ENCODE measurements at regions not wholly inside any gene's neighbourhood (a gene's known extent, or its start where the extent isn't known, plus 50 kb on each side); places are given as distances from the start of the nearest gene placed in this dataset.

GRCh38 chr12:25717552-25717951 is 164.5 kb upstream of the LMNTD1 start:
- Mint-ChIP-seq H3K27me3 (peaks cover 4% of the 10 kb centered on the region), H3K36me3 (ENCODE audit: low read depth) (no peaks in the 10 kb centered on the region), H3K4me3 (no peak overlapping the region), H3K27ac (no peak overlapping the region), H3K9me3 (ENCODE audit: low read depth) (no peaks in the 10 kb centered on the region), H3K4me1 (peaks cover 5% of the 10 kb centered on the region)
- intact Hi-C loops (cut with DNase I, micrococcal nuclease): no loop called here
- CTCF ChIA-PET: no interaction called here
- no peak for ATAC-seq
- POLR2A ChIA-PET: no interaction called here
- no peak for DNase-seq

- H3K4me3 Mint-ChIP-seq: no peak overlapping the region
- CTCF ChIA-PET: interaction anchor here (0.9 kb wide), 1 partner anchor 414 kb away, joined by 3 read pairs; no protein-coding TSS in a partner anchor
- ATAC-seq (no peak), DNase-seq (no peak)
- no peaks in the 10 kb centered on the region for H3K36me3 Mint-ChIP-seq (ENCODE audit: low read depth)
- POLR2A ChIA-PET: no interaction called here
- H3K9me3 Mint-ChIP-seq (ENCODE audit: low read depth): no peaks in the 10 kb centered on the region
- intact Hi-C loops (cut with DNase I, micrococcal nuclease): no loop called here
- H3K27ac Mint-ChIP-seq: no peak overlapping the region
- peaks cover 4% of the 10 kb centered on the region for H3K27me3 Mint-ChIP-seq
- H3K4me1 Mint-ChIP-seq: peaks cover 5% of the 10 kb centered on the region
Measured at GRCh38 chr12:25718081-25718731, 165.1 kb upstream of the LMNTD1 start.

GRCh38 chr12:25719505-25719904 is 166.4 kb upstream of the LMNTD1 start:
- Mint-ChIP-seq H3K4me1 (peaks cover 5% of the 10 kb centered on the region), H3K27me3 (peaks cover 4% of the 10 kb centered on the region), H3K4me3 (no peak overlapping the region), H3K27ac (no peak overlapping the region), H3K9me3 (ENCODE audit: low read depth) (no peaks in the 10 kb centered on the region), H3K36me3 (ENCODE audit: low read depth) (no peaks in the 10 kb centered on the region)
- ATAC-seq: no peak
- CTCF ChIA-PET: no interaction called here
- DNase-seq: no peak
- intact Hi-C loops (cut with DNase I, micrococcal nuclease): no loop called here
- POLR2A ChIA-PET: no interaction called here

GRCh38 chr12:25723336-25723735 is 170.3 kb upstream of the LMNTD1 start:
- DNase-seq: no peak
- CTCF ChIA-PET: no interaction called here
- Mint-ChIP-seq H3K36me3 (ENCODE audit: low read depth) (no peaks in the 10 kb centered on the region), H3K27ac (no peak overlapping the region), H3K4me1 (no peaks in the 10 kb centered on the region), H3K27me3 (peaks cover 4% of the 10 kb centered on the region), H3K9me3 (ENCODE audit: low read depth) (peaks cover 2% of the 10 kb centered on the region), H3K4me3 (no peak overlapping the region)
- no peak for ATAC-seq
- POLR2A ChIA-PET: no interaction called here
- intact Hi-C loops (cut with DNase I, micrococcal nuclease): no loop called here

- DNase-seq (no peak), ATAC-seq (no peak)
- H3K27ac Mint-ChIP-seq: no peak overlapping the region
- no peaks in the 10 kb centered on the region for H3K36me3 Mint-ChIP-seq (ENCODE audit: low read depth)
- H3K27me3 Mint-ChIP-seq: peaks cover 2% of the 10 kb centered on the region
- CTCF ChIA-PET: no interaction called here
- POLR2A ChIA-PET: no interaction called here
- intact Hi-C loops (cut with DNase I, micrococcal nuclease): no loop called here
- H3K4me1 Mint-ChIP-seq: no peaks in the 10 kb centered on the region
- peaks cover 2% of the 10 kb centered on the region for H3K9me3 Mint-ChIP-seq (ENCODE audit: low read depth)
- no peak overlapping the region for H3K4me3 Mint-ChIP-seq
Measured at GRCh38 chr12:25723921-25724491, 170.9 kb upstream of the LMNTD1 start.

GRCh38 chr12:25725470-25725869 is 172.4 kb upstream of the LMNTD1 start:
- no peak for DNase-seq
- Mint-ChIP-seq H3K4me1 (no peaks in the 10 kb centered on the region), H3K36me3 (ENCODE audit: low read depth) (no peaks in the 10 kb centered on the region), H3K9me3 (ENCODE audit: low read depth) (peaks cover 2% of the 10 kb centered on the region), H3K27ac (no peak overlapping the region), H3K4me3 (no peak overlapping the region), H3K27me3 (no peaks in the 10 kb centered on the region)
- CTCF ChIA-PET: no interaction called here
- ATAC-seq: no peak
- POLR2A ChIA-PET: no interaction called here
- intact Hi-C loops (cut with DNase I, micrococcal nuclease): no loop called here

- ChIA-PET POLR2A (no interaction called here), CTCF (no interaction called here)
- DNase-seq (no peak), ATAC-seq (no peak)
- Mint-ChIP-seq H3K36me3 (ENCODE audit: low read depth) (no peaks in the 10 kb centered on the region), H3K9me3 (ENCODE audit: low read depth) (peaks cover 2% of the 10 kb centered on the region), H3K4me3 (no peak overlapping the region), H3K27ac (no peak overlapping the region), H3K4me1 (no peaks in the 10 kb centered on the region), H3K27me3 (no peaks in the 10 kb centered on the region)
- intact Hi-C loops (cut with DNase I, micrococcal nuclease): no loop called here
Measured at GRCh38 chr12:25725931-25726330, 172.8 kb upstream of the LMNTD1 start.

GRCh38 chr12:25728056-25728595 is 175.0 kb upstream of the LMNTD1 start:
- intact Hi-C loops (cut with DNase I, micrococcal nuclease): no loop called here
- CTCF ChIA-PET: no interaction called here

GRCh38 chr12:25730489-25731349 is 177.6 kb upstream of the LMNTD1 start:
- H3K27ac Mint-ChIP-seq: no peak overlapping the region
- POLR2A ChIA-PET: no interaction called here
- ATAC-seq (no peak), DNase-seq (no peak)
- CTCF ChIA-PET: no interaction called here
- no peaks in the 10 kb centered on the region for H3K27me3 Mint-ChIP-seq
- intact Hi-C loops (cut with DNase I, micrococcal nuclease): no loop called here
- no peaks in the 10 kb centered on the region for H3K36me3 Mint-ChIP-seq (ENCODE audit: low read depth)
- H3K4me3 Mint-ChIP-seq: no peak overlapping the region
- no peaks in the 10 kb centered on the region for H3K4me1 Mint-ChIP-seq
- H3K9me3 Mint-ChIP-seq (ENCODE audit: low read depth): peaks cover 2% of the 10 kb centered on the region

More at GRCh38 chr12:25728056-25728595, 175.0 kb upstream of the LMNTD1 start:
- DNase-seq (no peak), ATAC-seq (no peak)
- POLR2A ChIA-PET: no interaction called here
- Mint-ChIP-seq H3K9me3 (ENCODE audit: low read depth) (peaks cover 2% of the 10 kb centered on the region), H3K27ac (no peak overlapping the region), H3K36me3 (ENCODE audit: low read depth) (no peaks in the 10 kb centered on the region), H3K4me3 (no peak overlapping the region), H3K4me1 (no peaks in the 10 kb centered on the region), H3K27me3 (no peaks in the 10 kb centered on the region)

GRCh38 chr12:25733541-25733940 is 180.5 kb upstream of the LMNTD1 start:
- Mint-ChIP-seq H3K36me3 (ENCODE audit: low read depth) (no peaks in the 10 kb centered on the region), H3K27ac (no peak overlapping the region), H3K4me3 (no peak overlapping the region), H3K27me3 (no peaks in the 10 kb centered on the region), H3K9me3 (ENCODE audit: low read depth) (peaks cover 3% of the 10 kb centered on the region), H3K4me1 (no peaks in the 10 kb centered on the region)
- POLR2A ChIA-PET: no interaction called here
- ATAC-seq (no peak), DNase-seq (no peak)
- intact Hi-C loops (cut with DNase I, micrococcal nuclease): no loop called here
- CTCF ChIA-PET: no interaction called here

- H3K9me3 Mint-ChIP-seq (ENCODE audit: low read depth): peaks cover 3% of the 10 kb centered on the region
- H3K36me3 Mint-ChIP-seq (ENCODE audit: low read depth): no peaks in the 10 kb centered on the region
- H3K4me1 Mint-ChIP-seq: no peaks in the 10 kb centered on the region
- H3K4me3 Mint-ChIP-seq: no peak overlapping the region
- no peak overlapping the region for H3K27ac Mint-ChIP-seq
- DNase-seq: no peak
- POLR2A ChIA-PET: no interaction called here
- intact Hi-C loops (cut with DNase I, micrococcal nuclease): no loop called here
- H3K27me3 Mint-ChIP-seq: no peaks in the 10 kb centered on the region
- CTCF ChIA-PET: interaction anchor here (1.5 kb wide), 1 partner anchor 14 kb away, joined by 3 read pairs; no protein-coding TSS in a partner anchor
- ATAC-seq: no peak
Measured at GRCh38 chr12:25734529-25735180, 181.6 kb upstream of the LMNTD1 start.

Data from activated CD4-positive, alpha-beta T cell treated with anti-CD3 and anti-CD28 coated beads for 36 hours (primary cell).